GM23338 (cell line): ENCODE measurements at regions not wholly inside any gene's neighbourhood (a gene's known extent, or its start where the extent isn't known, plus 50 kb on each side); places are given as distances from the start of the nearest gene placed in this dataset.

Source experiments
- ATAC-seq: fragments of 200-7000 bp; cut with Tn5 transposase; 3 replicates; pipeline ENCODE4 v1.9.1; 2020
- DNase-seq: peaks from one replicate; pipeline ENCODE4 v3.0.0-alpha.2; 2015; ENCODE audit warnings: low spot score
- H2AFZ ChIP-seq: fragments of 200-600 bp; sonication (generic); 2 replicates; pipeline ENCODE4 v1.8.0; 2016; ENCODE audit warnings: antibody characterized with exemption, mild to moderate bottlenecking, moderate library complexity
- H3F3A ChIP-seq: fragments of 200-600 bp; sonication (generic); replicated peaks from 2 replicates; pipeline ENCODE4 v1.8.0; 2017; ENCODE audit warnings: antibody characterized with exemption, mixed run types, low read depth
- H3K27ac ChIP-seq: fragments of 200-600 bp; sonication (generic); 2 replicates; pipeline ENCODE4 v1.6.1; 2016; ENCODE audit warnings: low read depth
- H3K27me3 ChIP-seq: fragments of 200-600 bp; sonication (generic); 2 replicates; pipeline ENCODE4 v1.8.0; 2016; ENCODE audit warnings: mild to moderate bottlenecking, mixed run types, moderate library complexity; ENCODE audit not compliant: insufficient read depth
- H3K36me3 ChIP-seq: fragments of 200-600 bp; sonication (generic); 2 replicates; pipeline ENCODE4 v1.8.0; 2016; ENCODE audit warnings: mild to moderate bottlenecking; ENCODE audit not compliant: insufficient read depth
- H3K4me1 ChIP-seq: fragments of 200-600 bp; sonication (generic); 2 replicates; pipeline ENCODE4 v1.8.0; 2016; ENCODE audit warnings: mild to moderate bottlenecking, moderate library complexity; ENCODE audit not compliant: insufficient read depth
- H3K4me2 ChIP-seq: fragments of 200-600 bp; sonication (generic); 2 replicates; pipeline ENCODE4 v1.7.1; 2017; ENCODE audit warnings: mixed run types
- H3K4me3 ChIP-seq: fragments of 200-600 bp; sonication (generic); 2 replicates; pipeline ENCODE4 v1.6.1; 2016; ENCODE audit warnings: mixed run types
- H3K79me2 ChIP-seq: fragments of 200-600 bp; sonication (generic); replicated peaks from 2 replicates; pipeline ENCODE4 v1.8.0; 2017; ENCODE audit warnings: mild to moderate bottlenecking; ENCODE audit not compliant: insufficient read depth
- H3K9me2 ChIP-seq: fragments of 200-600 bp; sonication (generic); 2 replicates; pipeline ENCODE4 v1.8.0; 2017; ENCODE audit not compliant: insufficient read depth
- H4K20me1 ChIP-seq: fragments of 200-600 bp; sonication (generic); replicated peaks from 2 replicates; pipeline ENCODE4 v1.8.0; 2017; ENCODE audit warnings: mild to moderate bottlenecking; ENCODE audit not compliant: insufficient read depth
- H3K27ac Mint-ChIP-seq: 2 replicates; pipeline ENCODE4 v1.8.0; 2020; ENCODE audit warnings: inconsistent platforms, mild to moderate bottlenecking, moderate library complexity, mixed read lengths
- H3K27me3 Mint-ChIP-seq: 3 replicates; pipeline ENCODE4 v1.8.0; 2022; ENCODE audit warnings: low read depth, mild to moderate bottlenecking, moderate library complexity, mixed read lengths, inconsistent platforms; ENCODE audit not compliant: insufficient read depth, poor library complexity
- H3K36me3 Mint-ChIP-seq: 3 replicates; pipeline ENCODE4 v1.8.0; 2021; ENCODE audit warnings: low read depth, mild to moderate bottlenecking, inconsistent platforms, moderate library complexity, mixed read lengths
- H3K4me1 Mint-ChIP-seq: 3 replicates; pipeline ENCODE4 v1.8.0; 2020; ENCODE audit warnings: mild to moderate bottlenecking, inconsistent platforms, mixed read lengths
- H3K4me3 Mint-ChIP-seq: 3 replicates; pipeline ENCODE4 v1.8.0; 2021; ENCODE audit warnings: moderate library complexity, mild to moderate bottlenecking, inconsistent platforms, mixed read lengths
- H3K9me3 Mint-ChIP-seq: 3 replicates; pipeline ENCODE4 v1.8.0; 2020; ENCODE audit warnings: moderate library complexity, mild to moderate bottlenecking, inconsistent platforms, mixed read lengths
- CREB1 ChIP-seq: fragments of 250-450 bp; sonication (Bioruptor Pico); IDR thresholded peaks from 2 replicates; pipeline ENCODE4 v1.5.0; 2020; ENCODE audit warnings: low read depth, mild to moderate bottlenecking, moderate library complexity
- ETS1 ChIP-seq: IDR thresholded peaks from 2 replicates; pipeline ENCODE4 v1.6.1; 2016; ENCODE audit warnings: antibody characterized with exemption
- EZH2 ChIP-seq: fragments of 200-600 bp; sonication (generic); IDR thresholded peaks from one replicate; pipeline ENCODE4 v1.8.0; 2017; ENCODE audit warnings: antibody characterized with exemption, mild to moderate bottlenecking, low read depth; ENCODE audit not compliant: unreplicated experiment
- EZH2phosphoT487 ChIP-seq: fragments of 200-600 bp; sonication (generic); IDR thresholded peaks from one replicate; pipeline ENCODE4 v1.8.1; 2018; ENCODE audit warnings: antibody characterized with exemption; ENCODE audit not compliant: unreplicated experiment
- JUNB ChIP-seq: IDR thresholded peaks from one replicate; pipeline ENCODE4 v1.6.1; 2016; ENCODE audit warnings: antibody characterized with exemption; ENCODE audit not compliant: unreplicated experiment
- NANOG ChIP-seq: IDR thresholded peaks from 2 replicates; pipeline ENCODE4 v1.6.1; 2016; ENCODE audit warnings: antibody characterized with exemption, borderline replicate concordance
- POLR2AphosphoS5 ChIP-seq: IDR thresholded peaks from 2 replicates; pipeline ENCODE4 v1.6.1; 2016; ENCODE audit warnings: antibody characterized with exemption, low read depth
- STAT1 ChIP-seq: IDR thresholded peaks from one replicate; pipeline ENCODE4 v1.6.1; 2016; ENCODE audit warnings: antibody characterized with exemption; ENCODE audit not compliant: unreplicated experiment
- ZNF114 ChIP-seq: fragments of 250-450 bp; sonication (Bioruptor Pico); IDR thresholded peaks from 2 replicates; pipeline ENCODE4 v1.5.0; 2020; ENCODE audit warnings: mild to moderate bottlenecking, moderate library complexity
- ZNF331 ChIP-seq: fragments of 250-450 bp; sonication (Bioruptor Pico); IDR thresholded peaks from 2 replicates; pipeline ENCODE4 v1.5.0; 2020; ENCODE audit warnings: low read depth, mild to moderate bottlenecking, moderate library complexity
- TF ChIP-seq, protein P1 (sequence below), 2 experiments: fragments of 200-600 bp in 1 of 2; sonication (generic) in 1 of 2; conservative IDR thresholded peaks; 2 replicates each; pipeline versions ENCODE4 v1.5.1 to v1.6.1; 2016 to 2017; ENCODE audit warnings: antibody characterized with exemption in 2 of 2, low read depth in 2 of 2, mild to moderate bottlenecking in 2 of 2, moderate library complexity in 1 of 2
- TF ChIP-seq, protein P2 (sequence below): IDR thresholded peaks from one replicate; pipeline ENCODE4 v1.6.1; 2018; ENCODE audit warnings: antibody characterized with exemption; ENCODE audit not compliant: unreplicated experiment
- TF ChIP-seq, protein P3 (sequence below): fragments of 250-450 bp; sonication (Bioruptor Pico); IDR thresholded peaks from 2 replicates; pipeline ENCODE4 v1.5.0; 2020; ENCODE audit warnings: mild to moderate bottlenecking, moderate library complexity

DNA sequence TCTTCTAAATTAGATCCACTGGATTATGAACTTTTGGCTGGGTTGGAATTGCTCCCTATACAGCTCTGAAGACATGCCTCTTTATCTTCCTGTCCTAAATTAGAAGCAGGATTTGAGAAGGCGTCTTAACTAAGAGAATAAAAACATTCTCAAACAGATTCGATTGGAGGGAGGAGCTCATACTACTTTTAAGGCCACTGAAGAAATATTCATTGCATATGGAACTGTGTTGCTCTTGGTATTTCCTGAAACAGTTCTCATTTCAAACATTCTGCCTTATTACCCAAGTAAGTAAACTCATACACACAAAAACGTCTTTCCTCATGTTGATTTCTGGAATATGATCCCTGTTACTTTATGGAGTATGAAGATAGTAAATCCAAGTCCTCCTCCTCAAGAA, 519.7 kb upstream of the CDH4 start:
- no peak for DNase-seq
- Histone ChIP-seq H3K4me3 (no peak overlapping the region), H3K4me2 (no peak overlapping the region), H3K27ac (no peak overlapping the region), H3K27me3 (no peaks in the 10 kb centered on the region), H3K9me2 (peaks cover 16% of the 10 kb centered on the region; the same call in 1 of the 2 replicates), H4K20me1 (no peaks in the 10 kb centered on the region), H2AFZ (no peak overlapping the region), H3K36me3 (no peaks in the 10 kb centered on the region), H3K79me2 (no peaks in the 10 kb centered on the region), H3F3A (0 out of 2 replicates have a peak, but pooled peaks cover 4% of the 10 kb centered on the region), H3K4me1 (peaks cover 16% of the 10 kb centered on the region)
- TF ChIP-seq, protein P1, sequence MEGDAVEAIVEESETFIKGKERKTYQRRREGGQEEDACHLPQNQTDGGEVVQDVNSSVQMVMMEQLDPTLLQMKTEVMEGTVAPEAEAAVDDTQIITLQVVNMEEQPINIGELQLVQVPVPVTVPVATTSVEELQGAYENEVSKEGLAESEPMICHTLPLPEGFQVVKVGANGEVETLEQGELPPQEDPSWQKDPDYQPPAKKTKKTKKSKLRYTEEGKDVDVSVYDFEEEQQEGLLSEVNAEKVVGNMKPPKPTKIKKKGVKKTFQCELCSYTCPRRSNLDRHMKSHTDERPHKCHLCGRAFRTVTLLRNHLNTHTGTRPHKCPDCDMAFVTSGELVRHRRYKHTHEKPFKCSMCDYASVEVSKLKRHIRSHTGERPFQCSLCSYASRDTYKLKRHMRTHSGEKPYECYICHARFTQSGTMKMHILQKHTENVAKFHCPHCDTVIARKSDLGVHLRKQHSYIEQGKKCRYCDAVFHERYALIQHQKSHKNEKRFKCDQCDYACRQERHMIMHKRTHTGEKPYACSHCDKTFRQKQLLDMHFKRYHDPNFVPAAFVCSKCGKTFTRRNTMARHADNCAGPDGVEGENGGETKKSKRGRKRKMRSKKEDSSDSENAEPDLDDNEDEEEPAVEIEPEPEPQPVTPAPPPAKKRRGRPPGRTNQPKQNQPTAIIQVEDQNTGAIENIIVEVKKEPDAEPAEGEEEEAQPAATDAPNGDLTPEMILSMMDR (conservative IDR thresholded peaks at IDR 0.05; ENCODE audit: low read depth in 2 of 2): no peak
- TF ChIP-seq NANOG (no peak), EZH2 (no peak), ZNF114 (CRISPR knock-in tag) (no peak), CREB1 (CRISPR knock-in tag) (no peak), ETS1 (no peak), POLR2AphosphoS5 (no peak), STAT1 (no peak), ZNF331 (CRISPR knock-in tag) (no peak), JUNB (no peak), EZH2phosphoT487 (no peak)
- TF ChIP-seq, protein P2, sequence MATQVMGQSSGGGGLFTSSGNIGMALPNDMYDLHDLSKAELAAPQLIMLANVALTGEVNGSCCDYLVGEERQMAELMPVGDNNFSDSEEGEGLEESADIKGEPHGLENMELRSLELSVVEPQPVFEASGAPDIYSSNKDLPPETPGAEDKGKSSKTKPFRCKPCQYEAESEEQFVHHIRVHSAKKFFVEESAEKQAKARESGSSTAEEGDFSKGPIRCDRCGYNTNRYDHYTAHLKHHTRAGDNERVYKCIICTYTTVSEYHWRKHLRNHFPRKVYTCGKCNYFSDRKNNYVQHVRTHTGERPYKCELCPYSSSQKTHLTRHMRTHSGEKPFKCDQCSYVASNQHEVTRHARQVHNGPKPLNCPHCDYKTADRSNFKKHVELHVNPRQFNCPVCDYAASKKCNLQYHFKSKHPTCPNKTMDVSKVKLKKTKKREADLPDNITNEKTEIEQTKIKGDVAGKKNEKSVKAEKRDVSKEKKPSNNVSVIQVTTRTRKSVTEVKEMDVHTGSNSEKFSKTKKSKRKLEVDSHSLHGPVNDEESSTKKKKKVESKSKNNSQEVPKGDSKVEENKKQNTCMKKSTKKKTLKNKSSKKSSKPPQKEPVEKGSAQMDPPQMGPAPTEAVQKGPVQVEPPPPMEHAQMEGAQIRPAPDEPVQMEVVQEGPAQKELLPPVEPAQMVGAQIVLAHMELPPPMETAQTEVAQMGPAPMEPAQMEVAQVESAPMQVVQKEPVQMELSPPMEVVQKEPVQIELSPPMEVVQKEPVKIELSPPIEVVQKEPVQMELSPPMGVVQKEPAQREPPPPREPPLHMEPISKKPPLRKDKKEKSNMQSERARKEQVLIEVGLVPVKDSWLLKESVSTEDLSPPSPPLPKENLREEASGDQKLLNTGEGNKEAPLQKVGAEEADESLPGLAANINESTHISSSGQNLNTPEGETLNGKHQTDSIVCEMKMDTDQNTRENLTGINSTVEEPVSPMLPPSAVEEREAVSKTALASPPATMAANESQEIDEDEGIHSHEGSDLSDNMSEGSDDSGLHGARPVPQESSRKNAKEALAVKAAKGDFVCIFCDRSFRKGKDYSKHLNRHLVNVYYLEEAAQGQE: no peak
- TF ChIP-seq, protein P3, sequence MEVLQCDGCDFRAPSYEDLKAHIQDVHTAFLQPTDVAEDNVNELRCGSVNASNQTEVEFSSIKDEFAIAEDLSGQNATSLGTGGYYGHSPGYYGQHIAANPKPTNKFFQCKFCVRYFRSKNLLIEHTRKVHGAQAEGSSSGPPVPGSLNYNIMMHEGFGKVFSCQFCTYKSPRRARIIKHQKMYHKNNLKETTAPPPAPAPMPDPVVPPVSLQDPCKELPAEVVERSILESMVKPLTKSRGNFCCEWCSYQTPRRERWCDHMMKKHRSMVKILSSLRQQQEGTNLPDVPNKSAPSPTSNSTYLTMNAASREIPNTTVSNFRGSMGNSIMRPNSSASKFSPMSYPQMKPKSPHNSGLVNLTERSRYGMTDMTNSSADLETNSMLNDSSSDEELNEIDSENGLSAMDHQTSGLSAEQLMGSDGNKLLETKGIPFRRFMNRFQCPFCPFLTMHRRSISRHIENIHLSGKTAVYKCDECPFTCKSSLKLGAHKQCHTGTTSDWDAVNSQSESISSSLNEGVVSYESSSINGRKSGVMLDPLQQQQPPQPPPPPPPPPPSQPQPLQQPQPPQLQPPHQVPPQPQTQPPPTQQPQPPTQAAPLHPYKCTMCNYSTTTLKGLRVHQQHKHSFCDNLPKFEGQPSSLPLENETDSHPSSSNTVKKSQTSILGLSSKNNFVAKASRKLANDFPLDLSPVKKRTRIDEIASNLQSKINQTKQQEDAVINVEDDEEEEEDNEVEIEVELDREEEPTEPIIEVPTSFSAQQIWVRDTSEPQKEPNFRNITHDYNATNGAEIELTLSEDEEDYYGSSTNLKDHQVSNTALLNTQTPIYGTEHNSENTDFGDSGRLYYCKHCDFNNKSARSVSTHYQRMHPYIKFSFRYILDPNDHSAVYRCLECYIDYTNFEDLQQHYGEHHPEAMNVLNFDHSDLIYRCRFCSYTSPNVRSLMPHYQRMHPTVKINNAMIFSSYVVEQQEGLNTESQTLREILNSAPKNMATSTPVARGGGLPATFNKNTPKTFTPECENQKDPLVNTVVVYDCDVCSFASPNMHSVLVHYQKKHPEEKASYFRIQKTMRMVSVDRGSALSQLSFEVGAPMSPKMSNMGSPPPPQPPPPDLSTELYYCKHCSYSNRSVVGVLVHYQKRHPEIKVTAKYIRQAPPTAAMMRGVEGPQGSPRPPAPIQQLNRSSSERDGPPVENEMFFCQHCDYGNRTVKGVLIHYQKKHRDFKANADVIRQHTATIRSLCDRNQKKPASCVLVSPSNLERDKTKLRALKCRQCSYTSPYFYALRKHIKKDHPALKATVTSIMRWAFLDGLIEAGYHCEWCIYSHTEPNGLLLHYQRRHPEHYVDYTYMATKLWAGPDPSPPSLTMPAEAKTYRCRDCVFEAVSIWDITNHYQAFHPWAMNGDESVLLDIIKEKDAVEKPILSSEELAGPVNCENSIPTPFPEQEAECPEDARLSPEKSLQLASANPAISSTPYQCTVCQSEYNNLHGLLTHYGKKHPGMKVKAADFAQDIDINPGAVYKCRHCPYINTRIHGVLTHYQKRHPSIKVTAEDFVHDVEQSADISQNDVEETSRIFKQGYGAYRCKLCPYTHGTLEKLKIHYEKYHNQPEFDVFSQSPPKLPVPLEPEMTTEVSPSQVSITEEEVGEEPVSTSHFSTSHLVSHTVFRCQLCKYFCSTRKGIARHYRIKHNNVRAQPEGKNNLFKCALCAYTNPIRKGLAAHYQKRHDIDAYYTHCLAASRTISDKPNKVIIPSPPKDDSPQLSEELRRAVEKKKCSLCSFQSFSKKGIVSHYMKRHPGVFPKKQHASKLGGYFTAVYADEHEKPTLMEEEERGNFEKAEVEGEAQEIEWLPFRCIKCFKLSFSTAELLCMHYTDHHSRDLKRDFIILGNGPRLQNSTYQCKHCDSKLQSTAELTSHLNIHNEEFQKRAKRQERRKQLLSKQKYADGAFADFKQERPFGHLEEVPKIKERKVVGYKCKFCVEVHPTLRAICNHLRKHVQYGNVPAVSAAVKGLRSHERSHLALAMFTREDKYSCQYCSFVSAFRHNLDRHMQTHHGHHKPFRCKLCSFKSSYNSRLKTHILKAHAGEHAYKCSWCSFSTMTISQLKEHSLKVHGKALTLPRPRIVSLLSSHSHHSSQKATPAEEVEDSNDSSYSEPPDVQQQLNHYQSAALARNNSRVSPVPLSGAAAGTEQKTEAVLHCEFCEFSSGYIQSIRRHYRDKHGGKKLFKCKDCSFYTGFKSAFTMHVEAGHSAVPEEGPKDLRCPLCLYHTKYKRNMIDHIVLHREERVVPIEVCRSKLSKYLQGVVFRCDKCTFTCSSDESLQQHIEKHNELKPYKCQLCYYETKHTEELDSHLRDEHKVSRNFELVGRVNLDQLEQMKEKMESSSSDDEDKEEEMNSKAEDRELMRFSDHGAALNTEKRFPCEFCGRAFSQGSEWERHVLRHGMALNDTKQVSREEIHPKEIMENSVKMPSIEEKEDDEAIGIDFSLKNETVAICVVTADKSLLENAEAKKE (CRISPR knock-in tag): no peak
- Mint-ChIP-seq H3K4me3 (no peak overlapping the region), H3K36me3 (peaks cover 16% of the 10 kb centered on the region; the same call in 2 of the 3 replicates), H3K9me3 (peaks cover 6% of the 10 kb centered on the region; the same call in 2 of the 3 replicates), H3K27ac (no peak overlapping the region), H3K27me3 (no peaks in the 10 kb centered on the region), H3K4me1 (peaks cover 42% of the 10 kb centered on the region)
- ATAC-seq: no peak
